Endothelial cell of umbilical vein (primary cell): ENCODE measurements at regions not wholly inside any gene's neighbourhood (a gene's known extent, or its start where the extent isn't known, plus 50 kb on each side); places are given as distances from the start of the nearest gene placed in this dataset.

Experiments used
- BruUV-seq: library from RNA; stranded (reverse); fragments of 400-500 nt; replicated peaks from 2 replicates; lab custom pipeline; 2021; lab: Mats Ljungman, UMichigan
- CTCF ChIA-PET: fragments of 300-600, 350-600 bp; sonication (Branson Sonifier 250); formaldehyde crosslinking; loops from one replicate; lab custom pipeline; 2021; ENCODE audit warnings: antibody characterized with exemption, inconsistent platforms; lab: Charles Lee
- POLR2A ChIA-PET: fragments of 300-600, 350-600 bp; sonication (Branson Sonifier 250); formaldehyde crosslinking; loops from one replicate; lab custom pipeline; 2021; ENCODE audit warnings: antibody characterized with exemption, inconsistent platforms; lab: Charles Lee
- DNase-seq: peaks from one replicate; pipeline ENCODE4 v3.0.0-alpha.2; 2011; ENCODE audit warnings: low read depth, low spot score
- FAIRE-seq: peaks from 2 replicates; lab custom pipeline; 2011; peaks lifted over from hg19 to GRCh38; lab: Jason Lieb, UNC
- H2AFZ ChIP-seq: 2 replicates; pipeline ENCODE4 v1.6.0; 2012; ENCODE audit warnings: low read depth, low read length, control low read depth, inconsistent platforms
- H3K27ac ChIP-seq: 2 replicates; pipeline ENCODE4 v1.5.1; 2011; ENCODE audit warnings: low read depth, mild to moderate bottlenecking, control low read depth, low read length, moderate library complexity; ENCODE audit not compliant: insufficient read depth
- H3K27me3 ChIP-seq, 2 experiments: 2 replicates each; pipeline versions ENCODE4 v1.6.0 to v1.6.1; 2011; ENCODE audit warnings: low read length in 2 of 2, mixed read lengths in 1 of 2; ENCODE audit not compliant: control insufficient read depth in 2 of 2, insufficient read depth in 2 of 2
- H3K36me3 ChIP-seq, 2 experiments: 2 replicates in 1 of 2; 3 replicates in 1 of 2; pipeline ENCODE4 v1.5.1; 2011; ENCODE audit warnings: low read length in 2 of 2, mild to moderate bottlenecking in 1 of 2, moderate library complexity in 1 of 2; ENCODE audit not compliant: control insufficient read depth in 2 of 2, insufficient read depth in 2 of 2; ENCODE audit errors: extremely low read depth in 1 of 2
- H3K4me1 ChIP-seq: 3 replicates; pipeline ENCODE4 v1.5.1; 2011; ENCODE audit warnings: mild to moderate bottlenecking, low read length; ENCODE audit not compliant: control insufficient read depth, insufficient read depth; ENCODE audit errors: extremely low read depth
- H3K4me2 ChIP-seq: 2 replicates; pipeline ENCODE4 v1.6.1; 2011; ENCODE audit warnings: low read length, control low read depth, mixed read lengths; ENCODE audit not compliant: insufficient read depth
- H3K4me3 ChIP-seq, 3 experiments: fragments of 200-600 bp in 1 of 3; sonication (generic), shearing (Covaris generic) in 1 of 3; replicated peaks in 1 of 3; 2 replicates each; pipeline ENCODE4 v1.5.1; 2011 to 2016; ENCODE audit warnings: control low read depth in 3 of 3, low read length in 3 of 3, mild to moderate bottlenecking in 2 of 3, inconsistent platforms in 1 of 3, low read depth in 1 of 3, moderate library complexity in 1 of 3; ENCODE audit not compliant: insufficient read depth in 1 of 3
- H3K79me2 ChIP-seq: 2 replicates; pipeline ENCODE4 v1.6.0; 2012; ENCODE audit warnings: low read length, inconsistent platforms; ENCODE audit not compliant: control insufficient read depth, insufficient read depth
- H3K9ac ChIP-seq: replicated peaks from 2 replicates; pipeline ENCODE3; 2011; ENCODE audit warnings: low read length, control low read depth; ENCODE audit not compliant: insufficient read depth; ENCODE audit errors: extremely low read depth
- H3K9me1 ChIP-seq: replicated peaks from 3 replicates; pipeline ENCODE4 v1.6.0; 2011; ENCODE audit warnings: mild to moderate bottlenecking, low read length; ENCODE audit not compliant: control insufficient read depth, insufficient read depth; ENCODE audit errors: extremely low read depth
- H3K9me3 ChIP-seq: replicated peaks from 2 replicates; pipeline ENCODE4 v1.5.1; 2012; ENCODE audit warnings: low read length, inconsistent platforms; ENCODE audit not compliant: control insufficient read depth, insufficient read depth
- H4K20me1 ChIP-seq: replicated peaks from 2 replicates; pipeline ENCODE3; 2011; ENCODE audit warnings: mild to moderate bottlenecking, low read length; ENCODE audit not compliant: control insufficient read depth, insufficient read depth; ENCODE audit errors: extremely low read depth
- CTCF ChIP-seq, 2 donors: IDR thresholded peaks; 1 replicate in 1 of 2; 2 replicates in 1 of 2; pipeline ENCODE4 v1.5.1; 2011; ENCODE audit warnings: low read length in 2 of 2, mild to moderate bottlenecking in 2 of 2, moderate library complexity in 2 of 2, control low read depth in 1 of 2, inconsistent platforms in 1 of 2, low read depth in 1 of 2; ENCODE audit not compliant: insufficient read depth in 1 of 2; ENCODE audit errors: extremely low read depth in 1 of 2
- EZH2 ChIP-seq: IDR thresholded peaks from 2 replicates; pipeline ENCODE4 v1.6.1; 2012; ENCODE audit warnings: borderline replicate concordance, low read depth, mild to moderate bottlenecking, moderate library complexity, low read length, inconsistent platforms; ENCODE audit not compliant: severe bottlenecking
- GATA2 ChIP-seq: IDR thresholded peaks from 2 replicates; pipeline ENCODE4 v1.7.0; 2011; ENCODE audit warnings: low read depth, mild to moderate bottlenecking, moderate library complexity, mixed read lengths, low read length; ENCODE audit not compliant: insufficient read length, insufficient read depth
- MYC ChIP-seq: IDR thresholded peaks from one replicate; pipeline ENCODE4 v1.6.1; 2011; ENCODE audit warnings: mild to moderate bottlenecking, low read depth, low read length
- POLR2A ChIP-seq: IDR thresholded peaks from 2 replicates; pipeline ENCODE4 v1.6.1; 2012; ENCODE audit warnings: low read depth, mild to moderate bottlenecking, control low read depth, low read length
- POLR2AphosphoS5 ChIP-seq: IDR thresholded peaks from 2 replicates; pipeline ENCODE4 v1.6.1; 2012; ENCODE audit warnings: low read depth, mild to moderate bottlenecking, control low read depth, low read length, moderate library complexity; ENCODE audit not compliant: insufficient read depth
- dilution Hi-C: fragments of 300-500 bp; cut with MboI; formaldehyde crosslinking; loops from one replicate; pipeline ENCODE4 v1.15.0; 2019; ENCODE audit warnings: low sequenced_read_pairs; ENCODE audit not compliant: extremely low pct_ligation_motif_present
- intact Hi-C: fragments of 100-400 bp; cut with micrococcal nuclease; formaldehyde crosslinking; loops from one replicate; pipeline ENCODE4 v1.10.0; 2022

DNA sequence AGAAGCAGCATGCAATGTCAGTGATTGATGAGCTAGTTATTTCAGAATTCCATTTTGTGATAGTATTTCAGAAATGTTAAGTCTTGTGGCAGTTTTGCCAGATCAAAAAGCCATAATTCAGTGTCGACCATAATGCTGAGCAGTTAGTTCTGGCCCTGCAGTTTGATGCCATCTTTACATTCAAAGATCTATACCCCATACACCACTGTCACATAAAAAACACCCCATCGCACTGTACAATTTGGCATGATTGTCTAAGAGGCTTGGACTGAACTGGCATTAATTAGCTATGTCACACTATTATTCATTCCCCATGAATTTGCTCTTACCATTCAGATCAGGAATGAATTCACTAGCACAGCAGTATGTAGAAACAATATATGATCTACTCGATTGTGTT, 127.7 kb upstream of the EPHA3 start:
- no peaks in the 10 kb centered on the region for H3K4me1 ChIP-seq
- no peak for TF ChIP-seq GATA2
- no peak for TF ChIP-seq MYC
- no peak for TF ChIP-seq CTCF (IDR thresholded peaks at IDR 0.05; ENCODE audit: extremely low read depth in 1 of 2, insufficient read depth in 1 of 2, low read depth in 1 of 2, low read length in 2 of 2)
- TF ChIP-seq EZH2 = no peak
- H3K27me3 ChIP-seq = no peaks in the 10 kb centered on the region
- H3K9me1 ChIP-seq = no peaks in the 10 kb centered on the region
- no peaks in the 10 kb centered on the region for H4K20me1 ChIP-seq
- FAIRE-seq (no peak), DNase-seq (no peak)
- H3K36me3 ChIP-seq = no peaks in the 10 kb centered on the region
- dilution Hi-C loops = no loop called here
- no TSS peak for BruUV-seq
- CTCF ChIA-PET = no interaction called here
- POLR2A ChIA-PET = no interaction called here
- no peak overlapping the region for H3K9ac ChIP-seq
- H2AFZ ChIP-seq = no peak overlapping the region
- H3K79me2 ChIP-seq = no peaks in the 10 kb centered on the region
- no peak overlapping the region for H3K4me2 ChIP-seq
- no peaks in the 10 kb centered on the region for H3K9me3 ChIP-seq
- no peak overlapping the region for H3K4me3 ChIP-seq
- H3K27ac ChIP-seq = no peak overlapping the region
- intact Hi-C loops = no loop called here

DNA sequence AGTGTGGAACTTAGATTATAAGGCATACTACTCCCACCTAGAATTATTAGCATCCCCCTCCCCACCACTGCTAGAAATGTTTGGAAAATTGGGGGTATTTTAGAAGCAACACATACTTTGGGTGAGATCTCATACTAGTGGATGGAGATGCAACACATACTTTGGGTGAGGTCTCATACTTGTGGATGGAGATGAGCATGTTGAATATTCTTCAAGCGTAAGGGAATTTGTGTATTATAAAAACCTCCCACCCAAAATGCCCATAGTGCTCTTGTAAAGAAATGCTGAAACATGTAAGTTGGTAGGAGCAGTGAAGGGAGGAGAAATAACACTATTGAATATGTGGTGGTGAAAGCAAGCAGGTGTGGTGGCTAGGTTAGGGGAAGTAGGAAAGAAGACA, 124.0 kb upstream of the EPHA3 start:
- Histone ChIP-seq H2AFZ (no peak overlapping the region), H3K9me1 (no peaks in the 10 kb centered on the region), H3K4me2 (no peak overlapping the region), H3K9ac (no peak overlapping the region), H3K4me3 (no peak overlapping the region), H4K20me1 (no peaks in the 10 kb centered on the region), H3K4me1 (no peaks in the 10 kb centered on the region), H3K27ac (no peak overlapping the region), H3K9me3 (no peaks in the 10 kb centered on the region), H3K27me3 (no peaks in the 10 kb centered on the region), H3K36me3 (no peaks in the 10 kb centered on the region), H3K79me2 (no peaks in the 10 kb centered on the region)
- TF ChIP-seq POLR2A (no peak), GATA2 (no peak), CTCF (IDR thresholded peaks at IDR 0.05; ENCODE audit: extremely low read depth in 1 of 2, insufficient read depth in 1 of 2, low read depth in 1 of 2, low read length in 2 of 2) (no peak), POLR2AphosphoS5 (no peak)
- dilution Hi-C loops (no loop called here), intact Hi-C loops (no loop called here)
- ChIA-PET POLR2A (no interaction called here), CTCF (no interaction called here)
- DNase-seq (no peak), FAIRE-seq (no peak)
- BruUV-seq = no TSS peak
